OCI-LY1 (cell line): ENCODE measurements at regions not wholly inside any gene's neighbourhood (a gene's known extent, or its start where the extent isn't known, plus 50 kb on each side); places are given as distances from the start of the nearest gene placed in this dataset.
"Not testable (repeated sequence)": the region's sequence is repeated elsewhere in the genome, so short reads cannot be mapped to it uniquely, and the experiment has no call there.

ENCODE experiments used
- H2AFZ ChIP-seq: fragments of 200-600 bp; sonication (generic), shearing (Covaris generic); 2 replicates; pipeline ENCODE4 v1.6.0; 2014; ENCODE audit warnings: antibody characterized with exemption, mild to moderate bottlenecking, low read length
- H3F3A ChIP-seq: fragments of 200-600 bp; sonication (generic), shearing (Covaris generic); 2 replicates; pipeline ENCODE4 v1.6.0; 2014; ENCODE audit warnings: mild to moderate bottlenecking, antibody characterized with exemption, low read length, moderate library complexity; ENCODE audit not compliant: insufficient read depth
- H3K27ac ChIP-seq: fragments of 200-600 bp; sonication (generic); 2 replicates; pipeline ENCODE4 v1.5.1; 2014; ENCODE audit warnings: low read length, mixed run types, mild to moderate bottlenecking, low read depth; ENCODE audit not compliant: poor library complexity, severe bottlenecking
- H3K27me3 ChIP-seq: fragments of 200-600 bp; sonication (generic); 2 replicates; pipeline ENCODE4 v1.6.0; 2014; ENCODE audit warnings: antibody characterized with exemption, mild to moderate bottlenecking, low read length, moderate library complexity; ENCODE audit not compliant: insufficient read depth
- H3K36me3 ChIP-seq: fragments of 200-600 bp; sonication (generic); 2 replicates; pipeline ENCODE4 v1.6.1; 2014; ENCODE audit warnings: mild to moderate bottlenecking, antibody characterized with exemption, low read length, moderate library complexity, mixed read lengths; ENCODE audit not compliant: insufficient read depth
- H3K4me1 ChIP-seq: fragments of 200-600 bp; sonication (generic); 2 replicates; pipeline ENCODE4 v1.5.1; 2014; ENCODE audit warnings: mild to moderate bottlenecking, low read length, moderate library complexity; ENCODE audit not compliant: insufficient read depth, severe bottlenecking
- H3K4me2 ChIP-seq: fragments of 200-600 bp; sonication (generic), shearing (Covaris generic); 2 replicates; pipeline ENCODE4 v1.6.1; 2014; ENCODE audit warnings: low read length
- H3K4me3 ChIP-seq: fragments of 200-600 bp; sonication (generic); 2 replicates; pipeline ENCODE4 v1.5.1; 2014; ENCODE audit warnings: low read length, low read depth, mild to moderate bottlenecking, mixed read lengths; ENCODE audit not compliant: poor library complexity, severe bottlenecking
- H3K79me2 ChIP-seq: fragments of 200-600 bp; shearing (Covaris generic); 2 replicates; pipeline ENCODE4 v1.6.1; 2016; ENCODE audit warnings: mixed run types, low read length, mixed read lengths; ENCODE audit not compliant: insufficient read depth
- H3K9ac ChIP-seq: fragments of 200-600 bp; sonication (generic), shearing (Covaris generic); 2 replicates; pipeline ENCODE4 v1.6.1; 2014; ENCODE audit warnings: mild to moderate bottlenecking, low read length, mixed read lengths
- H3K9me2 ChIP-seq: fragments of 200-600 bp; sonication (generic), shearing (Covaris generic); 2 replicates; pipeline ENCODE4 v1.6.1; 2014; ENCODE audit warnings: low read depth, mild to moderate bottlenecking, low read length, mixed read lengths
- H3K9me3 ChIP-seq: fragments of 200-600 bp; shearing (Covaris generic); 2 replicates; pipeline ENCODE4 v1.6.1; 2014; ENCODE audit warnings: low read length, mixed read lengths
- H4K20me1 ChIP-seq: fragments of 200-600 bp; sonication (generic), shearing (Covaris generic); 2 replicates; pipeline ENCODE4 v1.6.0; 2016; ENCODE audit warnings: mild to moderate bottlenecking, low read length; ENCODE audit not compliant: insufficient read depth
- EZH2 ChIP-seq: fragments of 200-600 bp; sonication (generic), shearing (Covaris generic); IDR thresholded peaks from 2 replicates; pipeline ENCODE4 v1.8.0; 2017; ENCODE audit warnings: borderline replicate concordance, mixed run types, mild to moderate bottlenecking, antibody characterized with exemption, low read length, moderate library complexity, mixed read lengths
- TF ChIP-seq, protein P1 (sequence below): fragments of 200-600 bp; sonication (generic), shearing (Covaris generic); IDR thresholded peaks from 2 replicates; pipeline ENCODE4 v1.5.1; 2017; ENCODE audit warnings: mild to moderate bottlenecking, antibody characterized with exemption, low read length, moderate library complexity, mixed read lengths

DNA sequence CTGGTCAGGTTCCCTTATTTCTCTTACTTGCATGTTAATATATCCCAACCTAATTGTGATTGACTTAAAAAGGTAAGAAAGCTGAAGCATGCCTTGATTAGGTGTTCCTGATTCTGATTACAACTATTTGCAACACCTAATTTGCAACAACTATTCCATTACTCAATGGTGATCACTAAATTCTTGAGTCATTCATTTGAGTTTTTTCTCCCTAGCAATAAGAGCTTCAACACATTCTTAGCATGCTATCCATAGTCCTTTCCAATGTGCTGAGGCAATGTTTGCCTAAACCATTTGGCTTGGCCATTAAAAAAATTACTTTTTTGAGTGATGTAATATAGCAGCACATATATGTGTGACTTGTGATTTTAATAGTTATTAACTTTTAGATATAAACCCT, 851.4 kb downstream of the TRAM1L1 start:
- H3K36me3 ChIP-seq = no peaks in the 10 kb centered on the region
- no peaks in the 10 kb centered on the region for H3K9me2 ChIP-seq
- no peaks in the 10 kb centered on the region for H3K79me2 ChIP-seq
- H3K9me3 ChIP-seq = no peaks in the 10 kb centered on the region
- no peak overlapping the region for H2AFZ ChIP-seq
- no peak overlapping the region for H3K4me3 ChIP-seq
- H4K20me1 ChIP-seq = no peaks in the 10 kb centered on the region
- no peak overlapping the region for H3K27ac ChIP-seq
- H3K9ac ChIP-seq = no peak overlapping the region
- no peaks in the 10 kb centered on the region for H3K27me3 ChIP-seq
- H3K4me2 ChIP-seq = no peak overlapping the region
- no peaks in the 10 kb centered on the region for H3F3A ChIP-seq
- TF ChIP-seq, protein P1, sequence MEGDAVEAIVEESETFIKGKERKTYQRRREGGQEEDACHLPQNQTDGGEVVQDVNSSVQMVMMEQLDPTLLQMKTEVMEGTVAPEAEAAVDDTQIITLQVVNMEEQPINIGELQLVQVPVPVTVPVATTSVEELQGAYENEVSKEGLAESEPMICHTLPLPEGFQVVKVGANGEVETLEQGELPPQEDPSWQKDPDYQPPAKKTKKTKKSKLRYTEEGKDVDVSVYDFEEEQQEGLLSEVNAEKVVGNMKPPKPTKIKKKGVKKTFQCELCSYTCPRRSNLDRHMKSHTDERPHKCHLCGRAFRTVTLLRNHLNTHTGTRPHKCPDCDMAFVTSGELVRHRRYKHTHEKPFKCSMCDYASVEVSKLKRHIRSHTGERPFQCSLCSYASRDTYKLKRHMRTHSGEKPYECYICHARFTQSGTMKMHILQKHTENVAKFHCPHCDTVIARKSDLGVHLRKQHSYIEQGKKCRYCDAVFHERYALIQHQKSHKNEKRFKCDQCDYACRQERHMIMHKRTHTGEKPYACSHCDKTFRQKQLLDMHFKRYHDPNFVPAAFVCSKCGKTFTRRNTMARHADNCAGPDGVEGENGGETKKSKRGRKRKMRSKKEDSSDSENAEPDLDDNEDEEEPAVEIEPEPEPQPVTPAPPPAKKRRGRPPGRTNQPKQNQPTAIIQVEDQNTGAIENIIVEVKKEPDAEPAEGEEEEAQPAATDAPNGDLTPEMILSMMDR = no peak
- TF ChIP-seq EZH2 = no peak
- no peaks in the 10 kb centered on the region for H3K4me1 ChIP-seq

GRCh38 chr4:116231999-116232398, 853.4 kb downstream of the TRAM1L1 start:
- not testable (repeated sequence) for H3K36me3 ChIP-seq, H3K27me3 ChIP-seq, H3F3A ChIP-seq, H3K27ac ChIP-seq, H2AFZ ChIP-seq, H4K20me1 ChIP-seq, H3K9me2 ChIP-seq, H3K4me3 ChIP-seq, H3K9me3 ChIP-seq, H3K79me2 ChIP-seq, H3K4me2 ChIP-seq, H3K9ac ChIP-seq, H3K4me1 ChIP-seq

DNA sequence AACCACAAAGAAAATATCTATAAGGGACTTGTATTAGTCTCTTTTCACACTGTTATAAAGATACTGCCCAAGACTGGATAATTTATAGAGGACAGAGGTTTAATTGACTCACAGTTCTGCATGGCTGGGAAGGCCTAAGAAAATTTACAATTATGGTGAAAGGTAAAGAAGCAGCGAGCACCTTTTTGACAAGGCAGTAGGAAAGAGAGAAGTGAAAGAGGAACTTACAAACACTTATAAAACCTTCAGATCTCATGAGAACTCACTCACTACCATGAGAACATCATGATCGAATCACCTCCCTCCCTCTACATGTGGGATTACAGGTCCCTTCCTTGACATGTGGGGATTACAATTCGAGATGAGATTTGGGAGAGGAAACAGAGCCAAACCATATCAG, 856.0 kb downstream of the TRAM1L1 start:
- no peaks in the 10 kb centered on the region for H3K27me3 ChIP-seq
- H3K9ac ChIP-seq = no peak overlapping the region
- H3K4me2 ChIP-seq = no peak overlapping the region
- no peaks in the 10 kb centered on the region for H3K9me3 ChIP-seq
- no peaks in the 10 kb centered on the region for H3K4me1 ChIP-seq
- H3K36me3 ChIP-seq = no peaks in the 10 kb centered on the region
- no peaks in the 10 kb centered on the region for H3F3A ChIP-seq
- TF ChIP-seq, protein P1 = no peak
- TF ChIP-seq EZH2 = no peak
- no peak overlapping the region for H2AFZ ChIP-seq
- H3K9me2 ChIP-seq = no peaks in the 10 kb centered on the region
- H3K4me3 ChIP-seq = no peak overlapping the region
- no peaks in the 10 kb centered on the region for H4K20me1 ChIP-seq
- no peak overlapping the region for H3K27ac ChIP-seq
- H3K79me2 ChIP-seq = no peaks in the 10 kb centered on the region

DNA sequence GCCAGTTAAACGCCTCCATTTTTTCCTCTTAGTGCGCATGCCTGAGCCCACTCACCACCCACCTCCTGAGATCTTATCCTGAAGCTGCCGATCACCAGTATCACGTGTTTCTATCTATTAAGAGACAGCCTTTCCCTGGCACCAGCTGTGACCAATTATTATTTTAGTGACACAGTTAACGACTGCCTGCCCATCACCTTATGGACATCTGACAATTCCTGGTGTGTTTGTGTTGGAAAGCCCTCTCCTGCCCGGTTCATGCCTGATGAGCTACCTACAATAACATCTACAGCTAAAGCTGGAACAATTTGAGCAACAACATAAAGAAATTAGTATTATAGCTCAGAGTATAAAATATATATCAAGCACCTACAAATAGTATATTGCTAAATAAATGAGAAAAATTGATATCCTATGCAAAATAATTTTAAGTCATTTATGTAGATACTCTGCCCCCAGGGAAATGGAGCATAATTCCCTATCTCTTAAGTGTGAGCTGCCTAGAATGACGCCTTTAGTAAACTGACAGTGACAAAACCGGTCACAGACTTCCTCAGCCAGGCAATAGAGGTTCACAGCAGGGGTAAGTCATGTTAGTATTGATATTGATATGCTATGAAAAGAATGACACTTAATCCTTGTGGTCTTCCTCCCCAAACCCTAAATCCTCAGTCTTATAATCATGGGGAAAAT, 862.2 kb downstream of the TRAM1L1 start:
- Histone ChIP-seq H4K20me1 (no peaks in the 10 kb centered on the region), H3K9me3 (no peaks in the 10 kb centered on the region), H3K4me2 (no peak overlapping the region), H3K4me1 (no peaks in the 10 kb centered on the region), H3K9ac (no peak overlapping the region), H3K9me2 (no peaks in the 10 kb centered on the region), H3K27me3 (no peaks in the 10 kb centered on the region), H2AFZ (no peak overlapping the region), H3K36me3 (no peaks in the 10 kb centered on the region), H3F3A (no peaks in the 10 kb centered on the region), H3K27ac (no peak overlapping the region), H3K4me3 (no peak overlapping the region), H3K79me2 (no peaks in the 10 kb centered on the region)
- TF ChIP-seq, protein P1 = no peak
- no peak for TF ChIP-seq EZH2
